HL-60 (cell line): ENCODE measurements at regions not wholly inside any gene's neighbourhood (a gene's known extent, or its start where the extent isn't known, plus 50 kb on each side); places are given as distances from the start of the nearest gene placed in this dataset.

Experiments
- GABPA ChIP-seq: IDR thresholded peaks from 2 replicates; pipeline ENCODE4 v1.6.1; 2012; ENCODE audit warnings: low read depth
- POLR2AphosphoS5 ChIP-seq: IDR thresholded peaks from 2 replicates; pipeline ENCODE4 v1.6.1; 2012; ENCODE audit warnings: low read depth
- TF ChIP-seq, protein P1 (sequence below): IDR thresholded peaks from one replicate; pipeline ENCODE4 v1.5.1; 2011; ENCODE audit warnings: low read length, control low read depth, inconsistent platforms; ENCODE audit not compliant: insufficient read depth
- TF ChIP-seq, protein P2 (sequence below): IDR thresholded peaks from 2 replicates; pipeline ENCODE4 v1.6.1; 2012; ENCODE audit warnings: low read depth; ENCODE audit not compliant: insufficient replicate concordance

DNA sequence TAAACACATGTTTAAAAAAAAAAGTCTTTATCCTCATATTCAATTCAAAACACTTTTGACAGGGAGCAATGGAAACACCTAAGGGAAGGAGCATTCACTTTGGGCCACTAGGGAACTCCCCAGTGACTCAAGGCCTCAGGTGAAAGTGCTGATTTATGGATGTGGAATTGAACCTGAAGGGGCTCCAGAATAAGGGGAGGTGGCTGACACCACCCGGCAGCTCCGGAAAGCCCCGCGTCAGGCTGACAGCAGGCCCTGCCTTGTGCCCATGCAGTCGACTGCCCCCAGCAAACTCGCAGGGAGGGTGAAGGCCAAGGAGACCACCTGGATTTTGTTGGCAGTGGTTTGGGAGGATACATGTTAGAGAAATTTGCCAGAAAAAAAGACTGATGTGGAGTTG lies 275.3 kb upstream of the NCKAP5 start:
- TF ChIP-seq, protein P1, sequence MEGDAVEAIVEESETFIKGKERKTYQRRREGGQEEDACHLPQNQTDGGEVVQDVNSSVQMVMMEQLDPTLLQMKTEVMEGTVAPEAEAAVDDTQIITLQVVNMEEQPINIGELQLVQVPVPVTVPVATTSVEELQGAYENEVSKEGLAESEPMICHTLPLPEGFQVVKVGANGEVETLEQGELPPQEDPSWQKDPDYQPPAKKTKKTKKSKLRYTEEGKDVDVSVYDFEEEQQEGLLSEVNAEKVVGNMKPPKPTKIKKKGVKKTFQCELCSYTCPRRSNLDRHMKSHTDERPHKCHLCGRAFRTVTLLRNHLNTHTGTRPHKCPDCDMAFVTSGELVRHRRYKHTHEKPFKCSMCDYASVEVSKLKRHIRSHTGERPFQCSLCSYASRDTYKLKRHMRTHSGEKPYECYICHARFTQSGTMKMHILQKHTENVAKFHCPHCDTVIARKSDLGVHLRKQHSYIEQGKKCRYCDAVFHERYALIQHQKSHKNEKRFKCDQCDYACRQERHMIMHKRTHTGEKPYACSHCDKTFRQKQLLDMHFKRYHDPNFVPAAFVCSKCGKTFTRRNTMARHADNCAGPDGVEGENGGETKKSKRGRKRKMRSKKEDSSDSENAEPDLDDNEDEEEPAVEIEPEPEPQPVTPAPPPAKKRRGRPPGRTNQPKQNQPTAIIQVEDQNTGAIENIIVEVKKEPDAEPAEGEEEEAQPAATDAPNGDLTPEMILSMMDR, result no peak
- TF ChIP-seq POLR2AphosphoS5 (no peak), GABPA (no peak)
- TF ChIP-seq, protein P2, sequence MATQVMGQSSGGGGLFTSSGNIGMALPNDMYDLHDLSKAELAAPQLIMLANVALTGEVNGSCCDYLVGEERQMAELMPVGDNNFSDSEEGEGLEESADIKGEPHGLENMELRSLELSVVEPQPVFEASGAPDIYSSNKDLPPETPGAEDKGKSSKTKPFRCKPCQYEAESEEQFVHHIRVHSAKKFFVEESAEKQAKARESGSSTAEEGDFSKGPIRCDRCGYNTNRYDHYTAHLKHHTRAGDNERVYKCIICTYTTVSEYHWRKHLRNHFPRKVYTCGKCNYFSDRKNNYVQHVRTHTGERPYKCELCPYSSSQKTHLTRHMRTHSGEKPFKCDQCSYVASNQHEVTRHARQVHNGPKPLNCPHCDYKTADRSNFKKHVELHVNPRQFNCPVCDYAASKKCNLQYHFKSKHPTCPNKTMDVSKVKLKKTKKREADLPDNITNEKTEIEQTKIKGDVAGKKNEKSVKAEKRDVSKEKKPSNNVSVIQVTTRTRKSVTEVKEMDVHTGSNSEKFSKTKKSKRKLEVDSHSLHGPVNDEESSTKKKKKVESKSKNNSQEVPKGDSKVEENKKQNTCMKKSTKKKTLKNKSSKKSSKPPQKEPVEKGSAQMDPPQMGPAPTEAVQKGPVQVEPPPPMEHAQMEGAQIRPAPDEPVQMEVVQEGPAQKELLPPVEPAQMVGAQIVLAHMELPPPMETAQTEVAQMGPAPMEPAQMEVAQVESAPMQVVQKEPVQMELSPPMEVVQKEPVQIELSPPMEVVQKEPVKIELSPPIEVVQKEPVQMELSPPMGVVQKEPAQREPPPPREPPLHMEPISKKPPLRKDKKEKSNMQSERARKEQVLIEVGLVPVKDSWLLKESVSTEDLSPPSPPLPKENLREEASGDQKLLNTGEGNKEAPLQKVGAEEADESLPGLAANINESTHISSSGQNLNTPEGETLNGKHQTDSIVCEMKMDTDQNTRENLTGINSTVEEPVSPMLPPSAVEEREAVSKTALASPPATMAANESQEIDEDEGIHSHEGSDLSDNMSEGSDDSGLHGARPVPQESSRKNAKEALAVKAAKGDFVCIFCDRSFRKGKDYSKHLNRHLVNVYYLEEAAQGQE, result no peak
